ENCODE measurements at regions not wholly inside any gene's neighbourhood (a gene's known extent, or its start where the extent isn't known, plus 50 kb on each side); places are given as distances from the start of the nearest gene placed in this dataset.

GRCh38 chr1:5751163-5751540 lies 241.1 kb downstream of the NPHP4 start:
- TF ChIP-seq POLR2A (IDR thresholded peaks at IDR 0.05), result no peak
- TF ChIP-seq, protein P1, sequence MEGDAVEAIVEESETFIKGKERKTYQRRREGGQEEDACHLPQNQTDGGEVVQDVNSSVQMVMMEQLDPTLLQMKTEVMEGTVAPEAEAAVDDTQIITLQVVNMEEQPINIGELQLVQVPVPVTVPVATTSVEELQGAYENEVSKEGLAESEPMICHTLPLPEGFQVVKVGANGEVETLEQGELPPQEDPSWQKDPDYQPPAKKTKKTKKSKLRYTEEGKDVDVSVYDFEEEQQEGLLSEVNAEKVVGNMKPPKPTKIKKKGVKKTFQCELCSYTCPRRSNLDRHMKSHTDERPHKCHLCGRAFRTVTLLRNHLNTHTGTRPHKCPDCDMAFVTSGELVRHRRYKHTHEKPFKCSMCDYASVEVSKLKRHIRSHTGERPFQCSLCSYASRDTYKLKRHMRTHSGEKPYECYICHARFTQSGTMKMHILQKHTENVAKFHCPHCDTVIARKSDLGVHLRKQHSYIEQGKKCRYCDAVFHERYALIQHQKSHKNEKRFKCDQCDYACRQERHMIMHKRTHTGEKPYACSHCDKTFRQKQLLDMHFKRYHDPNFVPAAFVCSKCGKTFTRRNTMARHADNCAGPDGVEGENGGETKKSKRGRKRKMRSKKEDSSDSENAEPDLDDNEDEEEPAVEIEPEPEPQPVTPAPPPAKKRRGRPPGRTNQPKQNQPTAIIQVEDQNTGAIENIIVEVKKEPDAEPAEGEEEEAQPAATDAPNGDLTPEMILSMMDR (IDR thresholded peaks at IDR 0.05), result no peak

Data from prostate gland (tissue), 2 donors.